GM04504 (cell line): ENCODE measurements at regions not wholly inside any gene's neighbourhood (a gene's known extent, or its start where the extent isn't known, plus 50 kb on each side); places are given as distances from the start of the nearest gene placed in this dataset.
"Not testable (repeated sequence)": the region's sequence is repeated elsewhere in the genome, so short reads cannot be mapped to it uniquely, and the experiment has no call there.

Experiments used
- DNase-seq: peaks from one replicate; pipeline ENCODE4 v3.0.0-alpha.2; 2012; ENCODE audit warnings: low read depth

DNA sequence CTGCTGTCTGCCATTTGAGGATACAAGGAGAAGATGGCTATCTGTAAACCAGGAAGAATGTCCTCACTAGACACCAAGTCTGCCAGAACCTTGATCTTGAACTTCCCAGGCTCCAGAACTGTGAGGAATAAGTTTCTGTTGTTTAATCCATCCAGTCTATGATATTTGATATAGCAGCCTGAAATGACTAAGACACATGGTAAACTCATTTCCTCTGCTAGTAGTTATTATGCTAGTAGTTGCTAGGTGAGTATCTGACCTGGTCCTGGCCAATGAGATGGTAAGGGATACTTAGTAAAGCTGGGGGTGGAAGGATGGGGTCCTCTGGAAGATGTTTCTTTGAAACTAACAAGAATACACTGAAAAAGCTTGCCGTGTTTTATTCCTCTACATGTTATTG is 280.7 kb upstream of the ARHGEF26 start:
- no peak for DNase-seq

DNA sequence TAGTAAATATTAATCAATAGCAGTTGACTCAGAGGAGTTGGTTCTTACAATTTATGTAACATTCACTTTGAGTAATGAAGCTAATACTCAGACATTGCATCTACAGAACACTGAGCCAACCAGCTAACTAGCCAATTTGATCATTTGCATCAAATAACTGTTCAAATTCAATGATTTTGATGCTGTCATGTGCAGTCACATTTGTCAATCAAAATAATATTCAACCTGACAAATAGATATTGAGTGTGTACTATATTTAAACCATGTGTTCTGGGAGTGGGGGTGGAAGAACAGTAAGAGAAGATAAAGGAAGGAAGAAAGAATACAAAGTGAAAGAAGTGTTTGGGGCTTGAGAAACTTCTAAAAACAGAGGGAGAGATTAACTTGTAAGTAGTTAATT is 277.2 kb upstream of the ARHGEF26 start:
- no peak for DNase-seq

GRCh38 chr3:153845311-153845710 is 275.9 kb upstream of the ARHGEF26 start:
- no peak for DNase-seq

GRCh38 chr3:153848702-153849101 is 272.5 kb upstream of the ARHGEF26 start:
- DNase-seq = no peak

DNA sequence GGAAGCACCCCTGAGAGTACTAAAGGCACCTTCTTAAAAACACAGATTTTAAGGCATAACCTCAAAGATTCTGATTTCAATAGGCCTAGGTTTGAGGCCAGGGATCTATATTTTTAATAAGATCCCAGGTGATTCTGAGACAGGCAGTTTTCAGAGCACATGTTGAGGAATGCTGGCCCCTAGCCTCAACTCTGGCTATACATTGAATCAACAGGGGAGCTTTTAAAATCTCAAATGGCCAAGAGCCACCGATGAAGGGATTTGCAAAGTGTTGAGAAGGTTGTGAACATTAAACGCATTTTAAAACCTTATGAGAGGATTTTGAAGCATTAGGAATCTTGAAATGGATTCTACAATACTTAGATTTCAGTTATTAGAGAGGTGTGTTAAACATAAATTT is 268.8 kb upstream of the ARHGEF26 start:
- DNase-seq = no peak

DNA sequence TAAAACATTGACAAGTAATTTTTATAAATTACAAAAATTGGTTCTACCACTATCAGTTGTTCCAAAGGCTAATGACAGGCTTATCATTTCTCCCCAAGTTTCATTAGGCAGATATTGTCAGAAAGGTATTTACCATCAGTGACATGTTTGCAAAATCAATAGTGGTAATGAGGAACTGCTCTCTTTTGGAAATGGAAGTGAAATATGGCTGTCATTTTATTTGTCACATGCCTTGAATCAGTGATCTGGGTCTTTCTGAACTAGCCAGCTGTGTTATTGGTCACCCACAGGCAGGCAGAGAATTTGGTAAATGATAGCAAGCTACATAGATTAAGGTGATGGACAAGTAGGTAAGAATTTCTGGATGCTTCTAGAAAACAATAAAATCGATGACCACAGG is 268.0 kb upstream of the ARHGEF26 start:
- no peak for DNase-seq

GRCh38 chr3:153855772-153856171 is 265.4 kb upstream of the ARHGEF26 start:
- DNase-seq = no peak

- no peak for DNase-seq
Observed at GRCh38 chr3:153856932-153857331, 264.3 kb upstream of the ARHGEF26 start.

DNA sequence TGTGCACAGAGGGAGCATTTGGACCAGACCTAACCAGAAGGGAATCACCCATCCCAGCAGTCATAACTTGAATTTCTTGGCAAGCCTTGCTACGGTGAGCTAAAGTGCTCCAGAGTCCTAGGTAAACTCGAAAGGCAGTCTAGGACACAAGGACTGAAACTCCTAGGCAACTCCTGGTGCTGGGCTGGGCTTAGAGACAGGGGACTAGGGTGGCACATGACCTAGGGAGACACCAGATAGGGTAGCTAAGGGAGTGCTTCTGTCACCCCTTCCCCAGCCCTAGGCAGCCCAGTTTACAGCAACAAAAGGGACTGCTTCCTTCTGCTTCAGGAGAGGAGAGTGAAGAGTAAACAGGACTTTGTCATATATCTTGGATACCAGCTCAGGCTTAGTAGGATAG is 256.4 kb upstream of the ARHGEF26 start:
- DNase-seq = no peak

DNA sequence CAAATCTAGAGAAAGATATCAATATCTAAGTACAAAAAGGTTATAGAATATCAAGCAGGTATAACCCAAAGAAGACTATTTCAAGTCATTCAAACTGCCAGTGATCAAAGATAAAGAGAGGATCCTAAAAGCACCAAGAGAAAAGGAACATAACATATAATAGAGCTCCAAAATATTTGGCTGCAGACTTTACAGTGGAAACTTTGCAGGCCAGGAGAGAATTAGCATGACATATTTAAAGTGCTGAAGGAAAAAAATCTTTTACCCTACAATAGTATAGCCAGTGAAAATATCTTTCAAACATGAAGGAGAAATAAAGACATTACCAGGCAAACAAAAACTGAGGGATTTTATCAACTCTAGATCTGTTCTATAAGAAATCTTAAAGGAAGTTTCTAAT is 254.3 kb upstream of the ARHGEF26 start:
- no peak for DNase-seq

DNA sequence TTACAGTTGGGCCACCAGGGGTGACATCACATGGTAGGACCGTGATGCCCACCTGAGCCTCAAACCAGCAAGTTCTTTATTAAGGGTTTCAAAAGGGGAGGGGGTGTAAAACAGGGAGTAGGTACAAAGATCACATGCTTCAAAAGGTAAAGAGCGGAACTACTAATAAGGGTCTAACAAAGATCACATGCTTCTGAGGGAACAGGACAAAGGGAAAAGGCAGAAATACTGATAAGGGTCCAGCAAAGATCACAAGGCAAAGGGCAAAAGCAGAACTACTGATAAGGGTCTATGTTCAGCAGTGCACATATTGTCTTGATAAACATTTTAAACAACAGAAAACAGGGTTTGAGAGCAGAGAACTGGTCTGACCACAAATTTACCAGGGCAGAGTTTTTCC is 246.8 kb upstream of the ARHGEF26 start:
- DNase-seq = not testable (repeated sequence)

- DNase-seq = no peak
Observed at GRCh38 chr3:153880493-153880892, 240.7 kb upstream of the ARHGEF26 start.

DNA sequence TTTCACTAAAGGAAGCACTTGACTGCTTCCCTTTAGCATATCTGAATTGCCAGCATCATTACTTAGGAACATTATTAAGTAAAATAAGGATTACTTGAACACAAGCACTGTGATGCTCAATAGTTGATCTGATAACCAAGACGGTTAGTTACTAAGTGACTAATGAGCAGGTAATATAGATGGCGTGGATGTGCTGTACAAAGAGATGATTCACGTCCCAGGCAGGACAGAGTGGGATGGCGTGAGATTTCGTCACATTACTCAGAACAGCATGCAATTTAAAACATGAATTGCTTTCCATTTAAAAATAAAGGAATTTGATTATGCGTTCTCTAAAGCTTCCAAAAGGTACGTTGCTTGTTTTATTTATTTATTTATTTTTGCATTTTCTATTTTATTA is 240.0 kb upstream of the ARHGEF26 start:
- DNase-seq = no peak

DNA sequence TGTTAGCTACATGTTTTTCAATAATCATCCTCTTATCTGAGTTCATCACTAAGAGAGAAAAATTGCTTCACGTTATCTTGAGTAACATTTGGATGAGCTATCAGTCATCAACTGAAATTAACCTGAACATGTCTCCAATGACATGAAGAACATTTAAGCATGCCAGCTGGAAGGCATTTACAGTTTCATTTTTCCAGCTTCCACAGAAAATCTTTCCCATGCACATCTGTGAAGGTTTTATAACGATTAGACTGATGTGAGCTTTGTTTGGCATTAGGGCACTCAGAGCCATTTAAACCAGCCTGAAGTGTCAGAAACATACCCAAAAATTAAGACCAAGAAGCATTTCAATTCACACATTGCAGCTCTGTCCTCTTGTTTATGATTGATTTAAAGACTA is 235.8 kb upstream of the ARHGEF26 start:
- DNase-seq = no peak

- DNase-seq = no peak
Observed at GRCh38 chr3:153889905-153890334, 231.3 kb upstream of the ARHGEF26 start.

DNA sequence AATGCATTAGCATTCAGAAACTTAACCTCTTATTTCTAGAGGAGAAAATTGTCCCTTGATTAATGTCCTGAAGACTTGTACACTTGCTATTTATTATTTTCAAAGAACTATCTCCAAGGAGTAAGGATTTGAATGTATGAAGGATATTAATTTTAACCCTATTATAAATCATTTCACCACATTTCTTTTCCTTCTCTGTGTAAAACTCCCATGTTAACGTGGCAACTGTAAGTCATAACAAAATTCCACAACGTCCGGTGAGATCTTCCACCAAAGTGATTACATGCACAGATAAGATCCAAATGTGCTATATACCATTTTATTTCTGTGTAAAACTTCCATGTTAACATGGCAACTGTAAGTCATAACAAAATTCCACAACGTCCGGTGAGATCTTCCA is 229.1 kb upstream of the ARHGEF26 start:
- DNase-seq = no peak

- DNase-seq = no peak
Observed at GRCh38 chr3:153894857-153895256, 226.3 kb upstream of the ARHGEF26 start.

GRCh38 chr3:153896197-153896596 is 225.0 kb upstream of the ARHGEF26 start:
- DNase-seq = no peak

- DNase-seq = no peak
Observed at GRCh38 chr3:153897025-153897723, 224.0 kb upstream of the ARHGEF26 start.

GRCh38 chr3:153897842-153898241 is 223.3 kb upstream of the ARHGEF26 start:
- no peak for DNase-seq

DNA sequence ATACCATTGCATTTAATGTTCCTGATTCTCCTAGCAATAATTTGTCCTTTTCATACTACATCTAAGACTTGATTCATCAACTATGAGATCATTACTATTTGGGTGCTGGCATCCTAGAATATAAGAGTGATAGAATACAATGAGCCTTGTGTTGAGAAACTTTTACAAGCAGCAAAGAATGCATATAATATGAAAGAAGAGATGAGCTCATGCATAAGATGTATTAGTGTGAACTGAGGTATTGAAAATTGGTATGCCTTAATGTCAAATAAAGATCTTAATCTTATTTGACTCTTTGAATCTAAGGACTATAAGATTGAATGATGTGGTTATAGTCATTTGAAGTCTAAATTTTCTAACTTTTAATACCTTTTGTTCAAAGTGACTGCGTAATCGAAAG is 220.0 kb upstream of the ARHGEF26 start:
- DNase-seq = no peak

- DNase-seq = no peak
Observed at GRCh38 chr3:153901991-153902390, 219.2 kb upstream of the ARHGEF26 start.

DNA sequence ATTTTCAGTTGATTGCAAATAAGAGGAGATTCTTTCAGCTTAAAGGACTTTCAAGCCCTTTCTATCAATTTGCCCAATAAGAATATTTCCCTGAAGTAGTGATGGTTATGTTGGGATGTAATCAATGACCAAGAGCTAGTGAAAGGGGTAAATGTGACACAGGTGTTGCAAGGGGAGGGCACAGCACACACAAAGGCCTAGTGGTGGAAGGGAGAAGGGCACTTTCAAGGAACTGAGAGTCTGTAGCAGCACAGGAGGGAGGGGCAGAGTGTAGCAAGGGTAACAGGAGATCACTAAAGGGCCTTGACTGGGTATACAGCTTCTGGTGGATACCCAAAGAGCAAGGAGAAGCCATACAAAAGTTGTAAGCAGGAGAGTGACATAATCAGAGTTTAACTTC is 217.8 kb upstream of the ARHGEF26 start:
- DNase-seq = no peak

DNA sequence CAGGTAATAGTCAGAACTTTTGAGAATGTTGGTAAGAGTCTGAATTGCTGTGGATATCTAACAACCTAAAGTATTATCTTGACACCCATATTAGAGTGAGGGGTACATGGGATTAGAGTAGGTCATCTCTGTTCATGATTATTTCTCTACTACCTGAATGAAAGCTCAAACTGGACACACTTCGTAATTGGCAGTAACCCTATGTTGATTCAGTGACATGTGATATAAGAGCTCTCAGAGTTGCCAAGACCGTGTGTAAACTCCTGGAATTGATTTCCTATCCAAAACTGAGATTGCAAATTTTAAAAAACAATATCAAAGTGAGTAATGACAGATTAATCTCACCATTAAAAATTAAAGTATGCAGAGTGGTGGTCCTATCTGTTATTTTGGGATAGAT is 214.8 kb upstream of the ARHGEF26 start:
- DNase-seq = no peak

- DNase-seq = no peak
Observed at GRCh38 chr3:153910387-153910786, 210.8 kb upstream of the ARHGEF26 start.
